ENCODE measurements at regions not wholly inside any gene's neighbourhood (a gene's known extent, or its start where the extent isn't known, plus 50 kb on each side); places are given as distances from the start of the nearest gene placed in this dataset.

DNA sequence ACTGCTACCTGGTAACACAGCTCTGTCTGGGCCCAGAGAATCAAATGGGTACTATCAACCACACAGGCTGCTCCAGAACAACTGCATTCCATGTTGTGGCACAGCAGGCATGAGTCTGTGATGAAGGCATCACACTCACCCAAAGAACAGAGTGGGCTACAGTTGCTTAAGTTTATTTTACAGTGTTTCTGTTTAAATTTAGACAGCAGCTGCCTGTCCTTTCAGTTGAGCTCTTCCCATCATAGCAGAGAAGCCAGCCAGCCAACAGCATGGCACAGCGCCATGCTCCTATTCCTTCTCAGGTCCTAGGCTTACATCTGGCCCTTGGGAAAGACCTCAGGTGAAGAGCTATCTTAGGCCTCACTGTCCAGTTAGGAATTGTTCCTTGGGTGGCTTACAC, 147.0 kb upstream of the FRMD6 start:
- TF ChIP-seq, protein P1, sequence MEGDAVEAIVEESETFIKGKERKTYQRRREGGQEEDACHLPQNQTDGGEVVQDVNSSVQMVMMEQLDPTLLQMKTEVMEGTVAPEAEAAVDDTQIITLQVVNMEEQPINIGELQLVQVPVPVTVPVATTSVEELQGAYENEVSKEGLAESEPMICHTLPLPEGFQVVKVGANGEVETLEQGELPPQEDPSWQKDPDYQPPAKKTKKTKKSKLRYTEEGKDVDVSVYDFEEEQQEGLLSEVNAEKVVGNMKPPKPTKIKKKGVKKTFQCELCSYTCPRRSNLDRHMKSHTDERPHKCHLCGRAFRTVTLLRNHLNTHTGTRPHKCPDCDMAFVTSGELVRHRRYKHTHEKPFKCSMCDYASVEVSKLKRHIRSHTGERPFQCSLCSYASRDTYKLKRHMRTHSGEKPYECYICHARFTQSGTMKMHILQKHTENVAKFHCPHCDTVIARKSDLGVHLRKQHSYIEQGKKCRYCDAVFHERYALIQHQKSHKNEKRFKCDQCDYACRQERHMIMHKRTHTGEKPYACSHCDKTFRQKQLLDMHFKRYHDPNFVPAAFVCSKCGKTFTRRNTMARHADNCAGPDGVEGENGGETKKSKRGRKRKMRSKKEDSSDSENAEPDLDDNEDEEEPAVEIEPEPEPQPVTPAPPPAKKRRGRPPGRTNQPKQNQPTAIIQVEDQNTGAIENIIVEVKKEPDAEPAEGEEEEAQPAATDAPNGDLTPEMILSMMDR (conservative IDR thresholded peaks at IDR 0.05): no peak
- H3K27ac ChIP-seq: no peak overlapping the region

DNA sequence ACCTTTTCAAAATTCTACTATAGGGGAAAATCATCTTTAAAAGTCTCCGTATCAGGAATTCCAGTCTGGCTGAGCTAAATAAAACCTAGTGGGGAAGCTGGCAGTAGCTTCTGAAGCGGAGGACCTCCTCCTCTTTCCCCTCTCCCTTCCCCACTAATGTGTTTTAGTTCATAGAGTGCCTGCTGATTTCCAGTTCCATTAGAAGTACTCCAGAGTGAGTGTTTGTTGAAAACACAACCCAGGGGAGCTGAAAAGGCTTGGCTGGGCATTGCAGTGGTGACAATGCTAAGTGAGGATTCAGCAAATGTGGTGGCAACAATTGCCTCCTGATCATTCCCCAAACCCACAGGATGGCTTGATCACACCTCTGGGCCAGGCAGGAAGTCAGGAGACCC, 144.2 kb upstream of the FRMD6 start:
- peak overlapping the region; percentile 59 for H3K27ac ChIP-seq
- TF ChIP-seq, protein P1 (conservative IDR thresholded peaks at IDR 0.05): no peak

DNA sequence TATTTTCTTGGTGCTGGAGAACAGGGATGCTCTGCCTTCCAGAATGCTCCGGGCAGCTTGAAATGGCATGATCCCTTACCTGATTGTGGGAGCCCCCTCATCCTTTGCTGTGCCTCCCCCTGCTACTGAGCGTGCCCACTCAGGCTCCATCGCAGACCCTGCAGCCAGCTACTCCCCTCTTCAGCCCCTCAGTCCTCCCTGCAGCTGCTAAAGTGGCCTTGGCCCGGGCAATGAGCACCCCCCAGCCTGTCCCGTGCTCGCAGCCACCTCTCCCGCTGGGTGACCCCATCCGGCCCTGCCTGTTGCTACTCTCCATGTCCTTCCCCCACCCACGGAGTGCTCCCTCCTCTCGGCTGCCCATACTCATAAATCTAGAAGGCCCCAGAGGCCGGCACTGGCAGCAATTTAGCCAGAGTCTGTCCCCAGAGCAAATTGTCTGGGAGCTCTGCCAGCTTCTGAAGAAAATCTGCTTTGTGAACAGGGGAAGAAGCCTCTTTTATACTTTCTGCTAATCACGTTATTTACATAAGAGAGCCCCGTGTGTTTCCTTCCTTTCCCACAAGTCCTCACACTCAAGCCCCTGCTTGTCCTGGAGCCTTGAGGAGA, 143.7 kb upstream of the FRMD6 start:
- peak overlapping the region; percentile 59 for H3K27ac ChIP-seq
- TF ChIP-seq, protein P1 (conservative IDR thresholded peaks at IDR 0.05): no peak

DNA sequence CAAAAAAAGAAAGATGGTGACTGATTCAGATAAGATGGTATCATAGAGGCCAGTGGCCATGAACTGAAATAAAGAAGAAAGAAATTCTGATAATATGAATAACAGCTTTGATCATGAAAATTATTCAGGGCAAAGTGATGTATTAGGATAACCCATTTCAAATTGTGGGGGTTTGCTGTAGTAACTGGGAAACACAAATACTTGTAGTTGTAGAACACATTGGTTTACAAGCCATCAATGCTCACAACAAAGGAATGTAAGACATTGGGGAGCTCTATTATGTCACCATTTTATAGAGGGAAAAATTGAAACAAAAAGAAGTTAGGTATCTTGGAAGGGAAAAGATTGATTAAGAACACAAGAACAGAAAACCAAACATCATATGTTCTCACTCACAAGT, 140.4 kb upstream of the FRMD6 start:
- H3K27ac ChIP-seq: no peak overlapping the region
- TF ChIP-seq, protein P1 (conservative IDR thresholded peaks at IDR 0.05): no peak

DNA sequence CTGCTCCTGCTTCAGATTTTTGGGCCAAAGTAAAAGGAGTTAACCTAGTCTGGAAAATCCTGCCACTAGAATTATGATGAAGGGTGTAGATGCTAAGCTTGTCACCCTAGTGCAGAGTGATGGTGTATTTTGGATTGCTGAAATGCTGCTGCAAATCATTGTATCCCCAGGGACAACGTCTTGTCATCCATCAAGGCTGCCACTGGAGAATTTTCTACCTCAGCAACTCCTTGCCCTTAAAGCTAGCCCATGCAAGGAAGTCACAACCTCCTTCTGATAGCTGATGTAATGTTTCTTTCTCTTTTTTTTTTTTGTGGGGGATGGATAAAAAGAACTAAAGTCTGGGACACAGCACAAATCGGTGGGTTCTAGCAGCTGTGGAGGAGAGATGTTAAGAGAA, 139.4 kb upstream of the FRMD6 start:
- TF ChIP-seq, protein P1 (conservative IDR thresholded peaks at IDR 0.05): no peak
- H3K27ac ChIP-seq: no peak overlapping the region

DNA sequence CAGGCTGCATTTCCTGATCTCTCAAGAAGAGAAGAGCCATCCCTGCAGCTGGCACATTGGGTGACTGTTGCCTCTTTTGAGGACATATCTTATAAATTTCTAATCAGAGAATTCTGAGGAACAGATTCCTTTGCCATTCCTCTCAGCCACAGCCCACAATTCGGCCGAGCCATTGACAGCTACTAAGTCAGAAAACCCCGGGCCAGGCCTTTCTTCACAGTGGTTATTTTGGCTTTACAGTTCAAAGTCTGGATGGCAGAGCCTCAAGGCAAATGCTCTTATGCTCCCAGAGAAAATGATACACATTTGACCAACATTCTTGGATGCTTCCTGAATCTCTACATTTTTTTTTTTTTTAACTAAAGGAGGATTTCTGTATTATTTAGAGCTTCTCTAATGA, 138.4 kb upstream of the FRMD6 start:
- TF ChIP-seq, protein P1 (conservative IDR thresholded peaks at IDR 0.05): no peak
- no peak overlapping the region for H3K27ac ChIP-seq

DNA sequence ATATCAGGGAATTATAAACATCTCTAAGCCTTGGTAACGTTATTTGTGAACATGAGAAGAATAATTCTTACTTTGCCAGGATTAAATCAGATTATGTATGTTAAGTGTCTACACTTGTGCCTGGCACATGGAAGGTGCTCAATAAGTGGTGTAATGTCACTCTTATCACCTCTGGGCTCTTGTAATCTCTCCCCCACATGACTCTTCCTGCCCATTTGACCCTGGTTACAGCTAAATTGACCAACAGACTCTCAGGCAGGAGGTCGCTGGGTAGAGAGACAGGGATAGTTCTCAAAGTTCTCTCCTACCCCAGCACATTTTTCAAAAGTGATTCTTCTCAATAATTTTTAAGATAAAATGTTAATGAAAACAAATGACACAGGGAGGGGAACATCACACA, 137.8 kb upstream of the FRMD6 start:
- TF ChIP-seq, protein P1 (conservative IDR thresholded peaks at IDR 0.05): no peak
- no peak overlapping the region for H3K27ac ChIP-seq

All from VCaP (cell line).